ENCODE measurements at regions not wholly inside any gene's neighbourhood (a gene's known extent, or its start where the extent isn't known, plus 50 kb on each side); places are given as distances from the start of the nearest gene placed in this dataset.

DNA sequence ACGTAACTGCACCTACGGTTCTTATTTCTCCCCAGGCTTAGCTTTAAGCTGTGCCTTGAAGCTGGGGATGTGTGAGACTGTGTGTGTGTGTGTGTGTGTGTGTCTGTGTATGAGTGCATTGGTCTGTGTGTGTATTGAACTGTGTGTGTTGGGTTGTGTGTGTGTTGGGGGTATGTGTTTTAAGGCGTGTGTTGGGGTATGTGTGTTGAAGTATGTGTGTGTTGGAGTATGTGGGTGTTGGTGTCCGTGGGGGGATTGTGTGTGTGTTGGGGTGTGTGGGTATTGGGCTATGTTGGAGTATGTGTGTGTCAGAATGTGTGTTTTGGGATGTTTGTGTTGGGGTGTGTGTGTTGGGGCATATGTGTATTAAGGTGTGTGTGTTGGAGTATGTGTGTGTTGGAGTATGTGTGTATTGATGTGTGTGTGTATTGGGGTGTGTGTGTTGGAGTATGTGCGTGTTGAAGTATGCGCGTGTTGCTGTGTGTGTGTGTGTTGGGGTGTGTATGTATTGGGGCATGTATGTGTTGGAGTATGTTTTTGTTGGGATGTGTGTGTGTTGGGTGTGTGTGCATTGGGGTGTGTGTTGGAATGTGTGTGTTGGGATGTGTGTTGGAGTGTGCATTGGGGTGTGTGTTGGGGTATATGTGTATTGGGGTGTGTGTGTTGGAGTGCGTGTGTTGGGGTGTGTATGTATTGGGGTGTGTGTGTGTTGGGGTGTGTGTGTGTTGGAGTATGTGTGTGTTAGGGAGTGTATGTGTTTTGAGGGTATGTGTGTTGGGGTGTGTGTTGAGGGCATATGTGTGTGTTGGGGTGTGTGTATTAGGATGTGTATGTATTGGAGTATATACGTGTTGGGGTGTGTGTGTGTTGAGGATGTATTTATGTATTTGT lies 76.4 kb downstream of the LSM3 start:
- TF ChIP-seq, protein P1, sequence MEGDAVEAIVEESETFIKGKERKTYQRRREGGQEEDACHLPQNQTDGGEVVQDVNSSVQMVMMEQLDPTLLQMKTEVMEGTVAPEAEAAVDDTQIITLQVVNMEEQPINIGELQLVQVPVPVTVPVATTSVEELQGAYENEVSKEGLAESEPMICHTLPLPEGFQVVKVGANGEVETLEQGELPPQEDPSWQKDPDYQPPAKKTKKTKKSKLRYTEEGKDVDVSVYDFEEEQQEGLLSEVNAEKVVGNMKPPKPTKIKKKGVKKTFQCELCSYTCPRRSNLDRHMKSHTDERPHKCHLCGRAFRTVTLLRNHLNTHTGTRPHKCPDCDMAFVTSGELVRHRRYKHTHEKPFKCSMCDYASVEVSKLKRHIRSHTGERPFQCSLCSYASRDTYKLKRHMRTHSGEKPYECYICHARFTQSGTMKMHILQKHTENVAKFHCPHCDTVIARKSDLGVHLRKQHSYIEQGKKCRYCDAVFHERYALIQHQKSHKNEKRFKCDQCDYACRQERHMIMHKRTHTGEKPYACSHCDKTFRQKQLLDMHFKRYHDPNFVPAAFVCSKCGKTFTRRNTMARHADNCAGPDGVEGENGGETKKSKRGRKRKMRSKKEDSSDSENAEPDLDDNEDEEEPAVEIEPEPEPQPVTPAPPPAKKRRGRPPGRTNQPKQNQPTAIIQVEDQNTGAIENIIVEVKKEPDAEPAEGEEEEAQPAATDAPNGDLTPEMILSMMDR (conservative IDR thresholded peaks at IDR 0.05), result no peak
- no peaks in the 10 kb centered on the region for H3K36me3 Mint-ChIP-seq (ENCODE audit: low read depth)
- H3K9me3 Mint-ChIP-seq, result peaks cover 3% of the 10 kb centered on the region

DNA sequence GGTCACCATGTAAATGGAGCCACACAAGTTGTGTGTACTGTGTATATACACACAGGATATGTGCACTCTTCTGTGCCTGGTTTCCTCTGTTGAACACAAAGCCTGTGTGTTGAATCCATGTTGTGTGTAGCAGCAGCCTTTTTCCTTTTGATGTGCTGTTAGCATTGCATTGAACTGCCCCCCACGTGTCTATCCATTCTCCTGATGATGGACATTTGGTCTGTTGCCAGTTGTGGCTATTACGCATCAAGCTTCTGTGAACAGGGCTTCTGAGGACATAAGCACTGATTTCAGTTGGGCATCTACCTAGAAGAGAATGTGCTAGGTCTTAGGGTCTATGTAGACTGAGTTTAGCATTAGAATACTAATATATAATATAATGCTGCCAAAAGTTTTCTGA lies 77.4 kb downstream of the LSM3 start:
- H3K4me1 Mint-ChIP-seq, result peaks cover 2% of the 10 kb centered on the region
- H3K36me3 Mint-ChIP-seq (ENCODE audit: low read depth), result no peaks in the 10 kb centered on the region
- Histone ChIP-seq H3K4me1 (ENCODE audit: control insufficient read depth, insufficient read depth, low read length) (peaks cover 5% of the 10 kb centered on the region), H3K27ac (ENCODE audit: low read depth, low read length) (no peak overlapping the region), H3K9me3 (ENCODE audit: control insufficient read depth, low read length) (no peaks in the 10 kb centered on the region), H3K27me3 (ENCODE audit: control insufficient read depth, insufficient read depth, low read length, poor library complexity, severe bottlenecking) (no peaks in the 10 kb centered on the region), H3K36me3 (ENCODE audit: control insufficient read depth, insufficient read depth, low read length) (no peaks in the 10 kb centered on the region), H3K4me3 (ENCODE audit: low read length) (no peak overlapping the region), H3K9ac (ENCODE audit: extremely low read depth, low read length, poor library complexity, severe bottlenecking) (no peak overlapping the region)
- H3K4me3 Mint-ChIP-seq, result no peak overlapping the region
- no peak for DNase-seq
- peaks cover 24% of the 10 kb centered on the region for H3K27me3 Mint-ChIP-seq (ENCODE audit: insufficient read depth)
- WGBS, 2 experiments (ENCODE audit: insufficient coverage in 1 of 2, insufficient read length in 1 of 2), result 84% methylated on average over 2 of the region's 2 CpGs; no CpG with 5 or more reads in 1 of the 2 experiments
- TF ChIP-seq, protein P1 (conservative IDR thresholded peaks at IDR 0.05), result no peak
- no peak overlapping the region for H3K27ac Mint-ChIP-seq
- H3K9me3 Mint-ChIP-seq, result peaks cover 3% of the 10 kb centered on the region

More for the DNA sequence above, 76.4 kb downstream of the LSM3 start:
- Mint-ChIP-seq H3K27me3 (ENCODE audit: insufficient read depth) (peaks cover 32% of the 10 kb centered on the region), H3K4me1 (peaks cover 2% of the 10 kb centered on the region), H3K4me3 (no peak overlapping the region), H3K27ac (no peak overlapping the region)
- H3K27me3 ChIP-seq (ENCODE audit: control insufficient read depth, insufficient read depth, low read length, poor library complexity, severe bottlenecking), result no peaks in the 10 kb centered on the region
- H3K36me3 ChIP-seq (ENCODE audit: control insufficient read depth, insufficient read depth, low read length), result no peaks in the 10 kb centered on the region
- H3K4me1 ChIP-seq (ENCODE audit: control insufficient read depth, insufficient read depth, low read length), result peaks cover 5% of the 10 kb centered on the region
- WGBS, 2 experiments (ENCODE audit: insufficient coverage in 1 of 2, insufficient read length in 1 of 2), result 93 to 94% methylated on average over 5 to 9 of the region's 9 CpGs
- no peak overlapping the region for H3K9ac ChIP-seq (ENCODE audit: extremely low read depth, low read length, poor library complexity, severe bottlenecking)
- no peak overlapping the region for H3K4me3 ChIP-seq (ENCODE audit: low read length)
- DNase-seq, result no peak
- H3K9me3 ChIP-seq (ENCODE audit: control insufficient read depth, low read length), result no peaks in the 10 kb centered on the region
- no peak overlapping the region for H3K27ac ChIP-seq (ENCODE audit: low read depth, low read length)

DNA sequence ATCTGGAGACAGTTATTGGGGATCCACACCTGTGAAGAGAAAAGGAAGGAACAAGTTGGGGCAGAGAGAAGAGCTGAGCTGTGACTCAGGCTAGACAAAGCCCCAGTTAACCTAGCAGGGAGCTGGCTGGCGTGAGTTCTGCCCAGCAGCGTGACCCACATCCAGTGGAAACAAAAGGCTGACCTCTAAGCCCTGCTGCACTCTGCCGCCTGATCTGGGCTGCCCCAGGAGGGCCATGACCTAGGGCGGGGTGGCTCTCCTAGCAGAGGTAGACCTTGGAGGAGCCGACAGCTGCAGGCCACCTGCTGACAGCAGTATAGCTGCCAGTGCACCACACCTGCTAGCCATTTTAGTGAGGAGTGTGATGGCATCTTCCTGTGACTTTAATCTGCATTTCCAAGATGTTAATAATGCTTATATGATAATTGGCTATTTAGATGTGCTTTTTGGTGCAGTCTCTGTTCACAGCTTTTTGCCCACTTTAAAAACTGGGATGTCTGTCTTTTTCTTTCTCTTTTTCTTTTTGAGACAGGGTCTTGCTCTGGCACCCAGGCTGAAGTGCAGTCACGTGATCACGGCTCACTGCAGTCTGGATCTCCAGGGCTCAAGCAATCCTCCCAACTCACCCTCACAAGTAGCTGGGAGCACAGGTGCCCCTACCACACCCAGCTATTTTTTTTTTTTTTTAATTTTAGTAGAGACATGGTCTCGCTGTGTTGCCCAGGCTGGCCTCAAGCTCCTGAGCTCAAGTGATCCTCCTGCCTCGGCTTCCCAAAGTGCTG lies 78.1 kb downstream of the LSM3 start:
- Histone ChIP-seq H3K27ac (ENCODE audit: low read depth, low read length) (no peak overlapping the region), H3K4me3 (ENCODE audit: low read length) (no peak overlapping the region), H3K36me3 (ENCODE audit: control insufficient read depth, insufficient read depth, low read length) (no peaks in the 10 kb centered on the region), H3K9ac (ENCODE audit: extremely low read depth, low read length, poor library complexity, severe bottlenecking) (no peak overlapping the region), H3K9me3 (ENCODE audit: control insufficient read depth, low read length) (no peaks in the 10 kb centered on the region), H3K27me3 (ENCODE audit: control insufficient read depth, insufficient read depth, low read length, poor library complexity, severe bottlenecking) (no peaks in the 10 kb centered on the region), H3K4me1 (ENCODE audit: control insufficient read depth, insufficient read depth, low read length) (peaks cover 5% of the 10 kb centered on the region)
- TF ChIP-seq, protein P1 (conservative IDR thresholded peaks at IDR 0.05), result peak; percentile 17
- Mint-ChIP-seq H3K27ac (no peak overlapping the region), H3K9me3 (no peaks in the 10 kb centered on the region), H3K36me3 (ENCODE audit: low read depth) (no peaks in the 10 kb centered on the region), H3K4me1 (peaks cover 2% of the 10 kb centered on the region), H3K27me3 (ENCODE audit: insufficient read depth) (peaks cover 24% of the 10 kb centered on the region), H3K4me3 (no peak overlapping the region)
- DNase-seq, result peak; percentile 71
- 43 to 60% methylated on average over 6 to 9 of the region's 9 CpGs for WGBS, 2 experiments (ENCODE audit: insufficient coverage in 1 of 2, insufficient read length in 1 of 2)
